A172 (cell line): ENCODE measurements at regions not wholly inside any gene's neighbourhood (a gene's known extent, or its start where the extent isn't known, plus 50 kb on each side); places are given as distances from the start of the nearest gene placed in this dataset.
"Not testable (repeated sequence)": the region's sequence is repeated elsewhere in the genome, so short reads cannot be mapped to it uniquely, and the experiment has no call there.

ENCODE experiments used
- DNase-seq: peaks from one replicate; pipeline ENCODE4 v3.0.0-alpha.2; 2015; ENCODE audit warnings: low spot score

- DNase-seq = no peak
Measured at GRCh38 chr2:38243186-38243880, 133.7 kb downstream of the ATL2 start.

- DNase-seq = no peak
Measured at GRCh38 chr2:38239452-38239851, 137.6 kb downstream of the ATL2 start.

GRCh38 chr2:38238705-38239104 is 138.4 kb downstream of the ATL2 start:
- DNase-seq = not testable (repeated sequence)

GRCh38 chr2:38237311-38237710 is 139.8 kb downstream of the ATL2 start:
- no peak for DNase-seq

GRCh38 chr2:38233231-38233983 is 143.7 kb downstream of the ATL2 start:
- peak; percentile 68 for DNase-seq

GRCh38 chr2:38232454-38232853 is 144.6 kb downstream of the ATL2 start:
- no peak for DNase-seq

- no peak for DNase-seq
Measured at GRCh38 chr2:38230756-38231155, 146.3 kb downstream of the ATL2 start.

GRCh38 chr2:38228753-38229152 is 148.3 kb downstream of the ATL2 start:
- DNase-seq = no peak

GRCh38 chr2:38224821-38225437 is 149.0 kb upstream of the CYP1B1 start:
- no peak for DNase-seq

GRCh38 chr2:38224181-38224580 is 148.2 kb upstream of the CYP1B1 start:
- no peak for DNase-seq

- DNase-seq = no peak
Measured at GRCh38 chr2:38223256-38223655, 147.3 kb upstream of the CYP1B1 start.

GRCh38 chr2:38220164-38220563 is 144.2 kb upstream of the CYP1B1 start:
- DNase-seq = no peak

GRCh38 chr2:38218995-38219394 is 143.0 kb upstream of the CYP1B1 start:
- DNase-seq = no peak

GRCh38 chr2:38218591-38218991 is 142.6 kb upstream of the CYP1B1 start:
- no peak for DNase-seq

- DNase-seq = no peak
Measured at GRCh38 chr2:38217401-38218188, 141.6 kb upstream of the CYP1B1 start.

- DNase-seq = no peak
Measured at GRCh38 chr2:38216886-38217285, 140.9 kb upstream of the CYP1B1 start.

- DNase-seq = no peak
Measured at GRCh38 chr2:38215993-38216392, 140.0 kb upstream of the CYP1B1 start.

GRCh38 chr2:38215522-38215921 is 139.6 kb upstream of the CYP1B1 start:
- no peak for DNase-seq

GRCh38 chr2:38214209-38214717 is 138.3 kb upstream of the CYP1B1 start:
- DNase-seq = no peak

GRCh38 chr2:38213619-38214167 is 137.7 kb upstream of the CYP1B1 start:
- peak; percentile 19 for DNase-seq

- DNase-seq = no peak
Measured at GRCh38 chr2:38212312-38212711, 136.4 kb upstream of the CYP1B1 start.

GRCh38 chr2:38207168-38207567 is 131.2 kb upstream of the CYP1B1 start:
- no peak for DNase-seq
